ENCODE measurements at regions not wholly inside any gene's neighbourhood (a gene's known extent, or its start where the extent isn't known, plus 50 kb on each side); places are given as distances from the start of the nearest gene placed in this dataset.

DNA sequence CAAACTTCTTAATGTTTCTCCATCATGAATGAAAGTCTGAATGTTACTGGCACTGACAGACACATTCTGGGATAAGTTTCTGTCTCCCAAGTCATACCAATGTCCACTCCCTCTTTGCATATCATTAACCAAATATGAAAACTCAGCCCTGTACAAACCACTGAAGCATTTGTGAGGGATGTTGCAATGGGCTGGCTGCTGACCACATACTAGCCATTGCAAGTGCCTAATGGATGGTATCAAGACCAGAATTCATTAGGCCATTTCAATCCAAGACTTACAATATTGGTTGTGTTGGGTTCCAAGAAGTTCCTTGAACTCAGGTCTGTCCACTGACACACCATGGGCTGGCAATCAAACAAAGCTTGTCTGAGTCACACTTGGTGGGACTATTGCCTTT lies 73.8 kb downstream of the CBLN2 start:
- no peaks in the 10 kb centered on the region for H3K9me3 Mint-ChIP-seq
- no peak for DNase-seq (ENCODE audit: extremely low spot score, unreplicated experiment)
- H3K4me1 Mint-ChIP-seq (ENCODE audit: unreplicated experiment): no peaks in the 10 kb centered on the region
- no peak overlapping the region for H3K4me3 Mint-ChIP-seq
- H3K36me3 Mint-ChIP-seq: no peaks in the 10 kb centered on the region
- no peak overlapping the region for H3K27ac Mint-ChIP-seq
- TF ChIP-seq, protein P1, sequence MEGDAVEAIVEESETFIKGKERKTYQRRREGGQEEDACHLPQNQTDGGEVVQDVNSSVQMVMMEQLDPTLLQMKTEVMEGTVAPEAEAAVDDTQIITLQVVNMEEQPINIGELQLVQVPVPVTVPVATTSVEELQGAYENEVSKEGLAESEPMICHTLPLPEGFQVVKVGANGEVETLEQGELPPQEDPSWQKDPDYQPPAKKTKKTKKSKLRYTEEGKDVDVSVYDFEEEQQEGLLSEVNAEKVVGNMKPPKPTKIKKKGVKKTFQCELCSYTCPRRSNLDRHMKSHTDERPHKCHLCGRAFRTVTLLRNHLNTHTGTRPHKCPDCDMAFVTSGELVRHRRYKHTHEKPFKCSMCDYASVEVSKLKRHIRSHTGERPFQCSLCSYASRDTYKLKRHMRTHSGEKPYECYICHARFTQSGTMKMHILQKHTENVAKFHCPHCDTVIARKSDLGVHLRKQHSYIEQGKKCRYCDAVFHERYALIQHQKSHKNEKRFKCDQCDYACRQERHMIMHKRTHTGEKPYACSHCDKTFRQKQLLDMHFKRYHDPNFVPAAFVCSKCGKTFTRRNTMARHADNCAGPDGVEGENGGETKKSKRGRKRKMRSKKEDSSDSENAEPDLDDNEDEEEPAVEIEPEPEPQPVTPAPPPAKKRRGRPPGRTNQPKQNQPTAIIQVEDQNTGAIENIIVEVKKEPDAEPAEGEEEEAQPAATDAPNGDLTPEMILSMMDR (conservative IDR thresholded peaks at IDR 0.05): no peak
- no peaks in the 10 kb centered on the region for H3K27me3 Mint-ChIP-seq

DNA sequence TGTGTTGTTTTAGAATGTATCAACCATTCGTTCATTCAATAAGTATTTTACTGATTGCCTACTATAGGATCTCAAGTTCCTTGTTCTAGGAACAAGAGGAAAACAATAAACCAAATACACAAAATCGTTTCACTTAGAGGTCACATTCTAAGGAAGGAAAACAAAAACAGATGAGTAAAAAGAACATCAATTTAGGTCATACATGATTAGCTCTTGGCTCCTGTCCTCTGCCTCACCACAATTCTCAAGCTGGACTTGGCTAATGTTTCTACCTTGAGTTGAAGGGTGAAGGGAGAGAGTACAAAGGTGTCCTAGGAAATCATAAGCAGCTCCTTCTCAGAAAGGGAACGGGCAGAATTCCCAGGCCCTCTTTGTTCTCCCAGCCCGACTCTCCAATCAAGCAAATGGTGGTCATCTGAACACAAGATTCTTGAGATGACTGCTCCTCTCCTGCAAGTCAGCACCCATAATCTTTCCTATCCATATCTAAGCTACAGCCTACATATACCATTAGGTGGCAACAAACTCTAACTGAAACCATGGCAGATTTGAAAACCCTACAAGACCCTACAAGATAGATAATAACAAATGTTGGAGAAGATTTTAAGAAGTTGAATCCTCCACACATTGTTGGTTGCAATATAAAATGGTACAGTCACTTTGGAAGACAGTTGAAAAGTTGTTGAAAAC lies 76.0 kb downstream of the CBLN2 start:
- H3K9me3 Mint-ChIP-seq: peaks cover 4% of the 10 kb centered on the region
- no peak overlapping the region for H3K27ac Mint-ChIP-seq
- H3K4me3 Mint-ChIP-seq: no peak overlapping the region
- H3K36me3 Mint-ChIP-seq: no peaks in the 10 kb centered on the region
- H3K27me3 Mint-ChIP-seq: no peaks in the 10 kb centered on the region
- H3K4me1 Mint-ChIP-seq (ENCODE audit: unreplicated experiment): no peaks in the 10 kb centered on the region
- no peak for DNase-seq (ENCODE audit: extremely low spot score, unreplicated experiment)
- TF ChIP-seq, protein P1 (conservative IDR thresholded peaks at IDR 0.05): no peak

DNA sequence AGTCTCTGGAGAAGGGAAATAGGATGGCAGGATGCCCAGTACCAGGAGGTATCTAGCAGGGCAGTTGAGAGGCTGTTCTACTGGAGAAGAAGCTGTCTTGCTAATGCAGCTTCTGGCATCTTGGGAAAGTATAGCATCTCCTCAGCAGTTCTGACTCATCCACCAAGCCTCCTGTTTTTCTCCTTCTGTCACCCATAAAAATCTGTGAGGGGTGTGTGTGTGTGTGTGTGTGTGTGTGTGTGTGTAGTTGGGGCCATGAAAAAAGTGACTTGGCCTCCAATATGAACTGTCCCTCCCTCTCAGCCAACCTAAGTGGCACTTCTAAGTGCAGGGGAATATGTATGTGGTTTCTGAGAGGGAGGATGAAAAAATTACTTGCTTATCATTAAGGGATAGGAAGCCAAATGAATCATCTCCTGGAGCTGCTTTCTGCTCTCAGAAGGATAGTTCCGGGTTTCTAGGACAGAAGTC lies 83.9 kb downstream of the CBLN2 start:
- H3K36me3 Mint-ChIP-seq: no peaks in the 10 kb centered on the region
- H3K9me3 Mint-ChIP-seq: peaks cover 4% of the 10 kb centered on the region
- no peaks in the 10 kb centered on the region for H3K27me3 Mint-ChIP-seq
- DNase-seq (ENCODE audit: extremely low spot score, unreplicated experiment): no peak
- TF ChIP-seq, protein P1 (conservative IDR thresholded peaks at IDR 0.05): no peak
- no peak overlapping the region for H3K4me3 Mint-ChIP-seq
- H3K27ac Mint-ChIP-seq: no peak overlapping the region
- no peaks in the 10 kb centered on the region for H3K4me1 Mint-ChIP-seq (ENCODE audit: unreplicated experiment)

DNA sequence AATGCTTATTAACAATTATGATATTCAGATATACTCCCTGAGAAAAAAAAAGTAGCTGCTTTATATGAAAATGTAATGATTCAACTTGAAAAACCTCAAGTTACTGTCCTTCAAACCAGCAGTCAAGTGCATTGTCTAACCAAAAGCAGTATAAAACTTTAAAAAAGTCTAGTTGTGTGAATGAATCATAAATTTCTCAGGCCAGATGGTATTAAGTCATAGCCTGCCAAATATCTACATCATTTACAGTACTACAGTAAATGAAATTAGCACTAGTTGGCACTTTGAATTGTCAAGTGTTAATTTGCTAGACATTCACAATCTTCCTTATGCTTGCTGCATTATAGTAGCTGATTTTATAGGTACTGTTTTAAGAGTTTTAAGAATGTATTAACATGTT lies 85.9 kb downstream of the CBLN2 start:
- H3K4me3 Mint-ChIP-seq: no peak overlapping the region
- DNase-seq (ENCODE audit: extremely low spot score, unreplicated experiment): no peak
- H3K36me3 Mint-ChIP-seq: no peaks in the 10 kb centered on the region
- no peaks in the 10 kb centered on the region for H3K27me3 Mint-ChIP-seq
- no peaks in the 10 kb centered on the region for H3K4me1 Mint-ChIP-seq (ENCODE audit: unreplicated experiment)
- H3K9me3 Mint-ChIP-seq: no peaks in the 10 kb centered on the region
- no peak overlapping the region for H3K27ac Mint-ChIP-seq
- TF ChIP-seq, protein P1 (conservative IDR thresholded peaks at IDR 0.05): no peak

DNA sequence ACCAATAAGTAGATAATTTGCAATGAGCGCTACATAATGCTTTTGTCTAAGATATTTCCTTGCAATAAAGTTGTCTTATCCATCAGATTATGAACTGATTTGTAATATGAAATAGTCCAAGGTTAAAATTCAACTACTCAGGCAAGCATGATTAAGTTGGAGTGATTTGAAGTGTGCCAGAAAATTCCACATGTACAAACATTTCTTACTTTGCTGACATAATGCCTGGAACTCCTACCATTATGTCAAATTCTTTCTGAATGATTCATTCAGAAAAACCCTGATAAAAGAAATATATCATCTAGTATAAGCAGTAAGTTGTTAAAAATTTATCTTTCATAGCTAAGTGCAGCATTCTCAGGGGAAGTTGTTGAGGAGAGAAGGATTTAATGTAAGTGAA lies 87.3 kb downstream of the CBLN2 start:
- Mint-ChIP-seq H3K27ac (no peak overlapping the region), H3K27me3 (no peaks in the 10 kb centered on the region), H3K4me1 (ENCODE audit: unreplicated experiment) (no peaks in the 10 kb centered on the region), H3K36me3 (no peaks in the 10 kb centered on the region), H3K4me3 (no peak overlapping the region), H3K9me3 (no peaks in the 10 kb centered on the region)
- no peak for DNase-seq (ENCODE audit: extremely low spot score, unreplicated experiment)
- TF ChIP-seq, protein P1 (conservative IDR thresholded peaks at IDR 0.05): no peak

All from type B pancreatic cell (in vitro differentiated cells).